ENCODE measurements at regions not wholly inside any gene's neighbourhood (a gene's known extent, or its start where the extent isn't known, plus 50 kb on each side); places are given as distances from the start of the nearest gene placed in this dataset.

- Histone ChIP-seq H3K9me2 (ENCODE audit: insufficient read depth, low read length) (no peaks in the 10 kb centered on the region), H3K9me3 (ENCODE audit: low read length) (no peaks in the 10 kb centered on the region), H2AFZ (ENCODE audit: low read depth, low read length) (no peak overlapping the region), H3K36me3 (ENCODE audit: insufficient read depth, low read length) (no peaks in the 10 kb centered on the region), H3K4me3 (ENCODE audit: low read length) (no peak overlapping the region), H4K20me1 (ENCODE audit: insufficient read depth) (no peaks in the 10 kb centered on the region), H3F3A (ENCODE audit: insufficient read depth, low read length, poor library complexity, severe bottlenecking) (no peaks in the 10 kb centered on the region), H3K27me3 (ENCODE audit: insufficient read depth, low read depth, low read length) (no peaks in the 10 kb centered on the region), H3K27ac (ENCODE audit: low read length) (no peak overlapping the region), H3K9ac (ENCODE audit: low read length) (no peak overlapping the region), H3K79me2 (replicated peaks; ENCODE audit: insufficient read depth, low read length) (no peaks in the 10 kb centered on the region), H3K4me2 (ENCODE audit: low read length) (no peak overlapping the region)
- TF ChIP-seq REST (IDR thresholded peaks at IDR 0.05; ENCODE audit: borderline replicate concordance): no peak
- no peak for TF ChIP-seq TAF1 (IDR thresholded peaks at IDR 0.05; ENCODE audit: low read depth)
- no peak for TF ChIP-seq RAD21 (conservative IDR thresholded peaks at IDR 0.05)
- TF ChIP-seq MXI1 (conservative IDR thresholded peaks at IDR 0.05; ENCODE audit: poor library complexity, severe bottlenecking): no peak
- TF ChIP-seq POLR2AphosphoS5 (IDR thresholded peaks at IDR 0.05): no peak
- no peak for TF ChIP-seq EP300 (conservative IDR thresholded peaks at IDR 0.05; ENCODE audit: poor library complexity, severe bottlenecking)
- TF ChIP-seq EZH2 (IDR thresholded peaks at IDR 0.05; ENCODE audit: borderline replicate concordance, insufficient read depth, low read length, poor library complexity, severe bottlenecking): no peak
- no peak for TF ChIP-seq SMC3 (conservative IDR thresholded peaks at IDR 0.05; ENCODE audit: poor library complexity)
- no peak for TF ChIP-seq CTCF (IDR thresholded peaks at IDR 0.05; ENCODE audit: poor library complexity, severe bottlenecking)
These were observed 239.4 kb downstream of the TEX29 start for GRCh38 chr13:111559612-111560403.

DNA sequence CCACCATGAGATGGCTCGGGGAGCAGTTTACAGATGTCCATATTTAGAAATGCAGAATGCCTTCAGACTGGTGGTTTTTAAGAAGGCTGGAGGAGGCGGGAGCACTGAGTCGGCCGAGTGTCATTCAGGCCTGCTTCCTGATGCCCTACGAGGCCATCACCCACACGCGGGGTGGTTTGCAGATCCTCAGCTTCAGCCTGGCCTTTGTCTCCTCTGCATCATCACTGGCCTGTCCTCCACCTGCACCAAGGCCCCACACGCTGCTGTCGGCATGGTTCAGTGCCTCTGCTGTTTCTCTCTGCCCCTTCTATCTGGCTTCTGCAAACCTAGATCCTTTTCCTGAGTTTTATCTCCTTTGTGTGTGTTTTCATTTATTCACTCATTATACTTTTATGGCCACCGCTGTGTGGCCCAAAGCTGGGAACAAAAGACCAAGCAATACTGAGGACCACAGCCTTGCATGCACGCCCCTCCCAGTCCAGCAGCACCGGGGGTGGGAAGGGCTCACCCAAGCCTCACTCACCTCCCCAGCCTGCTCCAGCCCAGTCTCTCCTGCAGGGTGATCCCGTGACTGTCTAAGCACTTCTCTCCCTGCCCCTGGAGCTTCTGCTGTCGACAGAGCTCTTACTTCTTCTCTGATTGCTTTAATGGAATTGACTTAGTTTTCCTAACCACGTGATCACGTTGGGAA lies 240.8 kb downstream of the TEX29 start:
- Histone ChIP-seq H3K27me3 (ENCODE audit: insufficient read depth, low read depth, low read length) (no peaks in the 10 kb centered on the region), H3K27ac (ENCODE audit: low read length) (no peak overlapping the region), H3F3A (ENCODE audit: insufficient read depth, low read length, poor library complexity, severe bottlenecking) (no peaks in the 10 kb centered on the region), H3K9ac (ENCODE audit: low read length) (no peak overlapping the region), H4K20me1 (ENCODE audit: insufficient read depth) (no peaks in the 10 kb centered on the region), H3K79me2 (replicated peaks; ENCODE audit: insufficient read depth, low read length) (no peaks in the 10 kb centered on the region), H3K9me2 (ENCODE audit: insufficient read depth, low read length) (no peaks in the 10 kb centered on the region), H3K36me3 (ENCODE audit: insufficient read depth, low read length) (no peaks in the 10 kb centered on the region), H3K4me2 (ENCODE audit: low read length) (no peak overlapping the region), H3K4me3 (ENCODE audit: low read length) (no peak overlapping the region), H3K9me3 (ENCODE audit: low read length) (no peaks in the 10 kb centered on the region), H2AFZ (ENCODE audit: low read depth, low read length) (no peak overlapping the region)
- TF ChIP-seq MXI1 (conservative IDR thresholded peaks at IDR 0.05; ENCODE audit: poor library complexity, severe bottlenecking) (no peak), CTCF (IDR thresholded peaks at IDR 0.05; ENCODE audit: poor library complexity, severe bottlenecking) (no peak), TAF1 (IDR thresholded peaks at IDR 0.05; ENCODE audit: low read depth) (no peak), EZH2 (IDR thresholded peaks at IDR 0.05; ENCODE audit: borderline replicate concordance, insufficient read depth, low read length, poor library complexity, severe bottlenecking) (no peak), REST (IDR thresholded peaks at IDR 0.05; ENCODE audit: borderline replicate concordance) (no peak), SMC3 (conservative IDR thresholded peaks at IDR 0.05; ENCODE audit: poor library complexity) (no peak), EP300 (conservative IDR thresholded peaks at IDR 0.05; ENCODE audit: poor library complexity, severe bottlenecking) (no peak), RAD21 (conservative IDR thresholded peaks at IDR 0.05) (no peak), POLR2AphosphoS5 (IDR thresholded peaks at IDR 0.05) (no peak)
